ENCODE measurements at regions not wholly inside any gene's neighbourhood (a gene's known extent, or its start where the extent isn't known, plus 50 kb on each side); places are given as distances from the start of the nearest gene placed in this dataset.
"Not testable (repeated sequence)": the region's sequence is repeated elsewhere in the genome, so short reads cannot be mapped to it uniquely, and the experiment has no call there.

DNA sequence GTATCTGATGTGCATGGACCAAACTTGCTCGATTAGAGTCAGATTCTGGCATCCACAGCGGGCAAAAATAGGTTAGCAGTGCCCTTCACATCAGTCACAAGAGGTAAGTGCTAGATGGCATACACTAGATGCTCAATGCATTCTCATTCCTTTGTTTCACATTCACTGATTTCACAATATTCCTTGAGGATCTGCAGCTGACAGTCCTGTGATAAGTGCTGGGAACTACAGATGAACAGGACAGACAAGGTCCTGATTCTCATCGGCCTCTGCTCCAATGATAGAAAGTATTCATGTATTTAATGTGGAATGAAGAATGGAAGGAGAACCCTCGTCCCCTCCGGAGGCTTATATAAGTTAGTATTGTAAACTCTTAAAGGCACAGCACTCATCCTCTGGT is 96.8 kb upstream of the SERPINE2 start:
- Mint-ChIP-seq H3K4me1 (no peaks in the 10 kb centered on the region), H3K4me3 (no peak overlapping the region)
- POLR2A ChIA-PET, result no interaction called here

DNA sequence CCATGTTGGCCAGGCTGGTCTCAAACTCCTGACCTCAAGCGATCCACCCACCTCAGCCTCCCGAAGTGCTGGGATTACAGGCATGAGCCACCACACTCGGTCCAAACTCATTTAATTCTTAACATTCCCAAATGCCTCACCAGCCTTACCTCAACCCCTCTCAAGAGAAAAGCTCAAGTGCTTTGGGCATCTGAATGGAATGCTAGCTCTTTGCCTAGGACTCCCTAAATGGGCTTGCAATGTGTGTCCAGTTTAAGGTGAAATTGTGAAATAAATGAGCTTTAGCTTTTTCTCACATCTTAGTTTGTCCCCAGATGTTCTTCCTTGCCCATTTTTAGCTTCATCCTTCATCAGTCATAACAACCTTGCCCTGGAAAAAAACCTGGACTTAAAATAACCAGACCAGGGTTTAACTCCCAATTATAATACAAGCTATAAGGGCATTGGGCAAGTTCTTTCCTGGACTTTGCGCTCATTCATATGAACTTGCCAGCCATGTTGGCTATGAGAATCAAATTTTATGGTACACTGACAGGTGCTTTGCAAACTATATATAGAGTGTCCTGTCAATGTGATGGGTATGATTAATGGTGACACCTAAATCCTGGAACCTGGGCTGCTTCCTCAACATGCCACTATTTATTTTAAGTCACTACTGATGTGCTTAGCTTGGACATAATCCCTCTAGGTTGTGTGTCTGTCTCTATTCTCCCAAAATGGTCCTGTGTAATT is 95.1 kb upstream of the SERPINE2 start:
- Mint-ChIP-seq H3K27me3 (peaks cover 5% of the 10 kb centered on the region), H3K36me3 (no peaks in the 10 kb centered on the region), H3K27ac (no peak overlapping the region), H3K9me3 (no peaks in the 10 kb centered on the region), H3K4me1 (no peaks in the 10 kb centered on the region), H3K4me3 (no peak overlapping the region)
- POLR2A ChIA-PET, result no interaction called here
- no peak for DNase-seq
- no peak for ATAC-seq (ENCODE audit: low read depth)

More for the DNA sequence above, 96.8 kb upstream of the SERPINE2 start:
- Mint-ChIP-seq H3K27ac (no peak overlapping the region), H3K27me3 (peaks cover 11% of the 10 kb centered on the region), H3K9me3 (no peaks in the 10 kb centered on the region), H3K36me3 (no peaks in the 10 kb centered on the region)
- DNase-seq (no peak), ATAC-seq (ENCODE audit: low read depth) (no peak)

DNA sequence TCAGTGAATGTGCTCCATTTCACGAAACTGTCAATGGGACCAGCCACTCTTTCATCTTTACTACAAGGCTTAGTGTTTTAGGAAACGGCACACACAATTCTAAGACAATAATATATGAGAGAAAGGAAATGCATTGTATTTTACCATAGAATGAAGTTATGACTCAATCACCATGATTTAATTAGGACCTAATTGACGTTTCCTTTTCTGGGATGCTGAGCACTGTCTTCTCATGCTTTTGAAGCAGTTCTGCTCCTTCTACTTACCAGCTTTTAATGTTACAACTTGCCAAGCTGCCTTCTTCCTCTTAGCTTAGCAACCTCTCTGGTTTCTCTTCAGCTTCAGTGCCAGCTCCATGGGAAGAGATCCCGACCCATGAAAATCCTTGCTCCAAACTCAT is 94.3 kb upstream of the SERPINE2 start:
- H3K4me1 Mint-ChIP-seq, result no peaks in the 10 kb centered on the region
- POLR2A ChIA-PET, result no interaction called here
- DNase-seq, result no peak
- H3K9me3 Mint-ChIP-seq, result no peaks in the 10 kb centered on the region
- H3K27me3 Mint-ChIP-seq, result peaks cover 5% of the 10 kb centered on the region
- H3K27ac Mint-ChIP-seq, result no peak overlapping the region
- no peak overlapping the region for H3K4me3 Mint-ChIP-seq
- no peak for ATAC-seq (ENCODE audit: low read depth)
- no peaks in the 10 kb centered on the region for H3K36me3 Mint-ChIP-seq

DNA sequence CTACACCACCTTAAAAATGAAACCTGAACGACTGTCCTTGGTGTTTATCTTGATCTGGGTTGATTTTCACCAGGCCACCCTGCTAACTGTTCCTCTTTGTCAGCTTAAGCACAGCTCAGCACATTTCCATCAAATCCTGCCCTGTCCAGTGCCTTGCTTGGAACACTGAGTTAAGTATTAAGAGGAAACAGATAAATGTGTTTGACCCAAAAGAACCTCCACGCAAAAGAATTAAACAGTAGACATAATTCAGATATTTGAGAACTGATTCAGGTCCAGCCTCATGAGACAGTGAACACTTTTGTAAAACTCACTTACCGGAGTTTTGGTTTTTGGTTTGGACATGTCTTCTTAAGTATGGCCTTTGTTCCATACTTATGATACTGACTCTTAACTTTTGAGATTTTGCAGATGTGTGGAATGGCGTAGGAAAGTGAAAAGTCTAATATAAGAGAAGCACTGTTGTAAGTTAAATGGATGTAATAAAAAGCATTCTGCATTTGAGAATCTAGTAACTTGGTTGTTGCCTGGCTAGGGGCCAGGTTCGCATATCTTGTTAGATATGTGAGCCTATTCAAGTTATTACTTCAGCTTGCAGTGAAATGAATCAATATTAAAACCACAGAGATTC is 88.9 kb upstream of the SERPINE2 start:
- DNase-seq (no peak), ATAC-seq (ENCODE audit: low read depth) (no peak)
- no peak overlapping the region for H3K27ac Mint-ChIP-seq
- no peak overlapping the region for H3K4me3 Mint-ChIP-seq
- no peaks in the 10 kb centered on the region for H3K4me1 Mint-ChIP-seq
- no peaks in the 10 kb centered on the region for H3K36me3 Mint-ChIP-seq
- POLR2A ChIA-PET, result no interaction called here
- H3K27me3 Mint-ChIP-seq, result peaks cover 8% of the 10 kb centered on the region
- H3K9me3 Mint-ChIP-seq, result no peaks in the 10 kb centered on the region

DNA sequence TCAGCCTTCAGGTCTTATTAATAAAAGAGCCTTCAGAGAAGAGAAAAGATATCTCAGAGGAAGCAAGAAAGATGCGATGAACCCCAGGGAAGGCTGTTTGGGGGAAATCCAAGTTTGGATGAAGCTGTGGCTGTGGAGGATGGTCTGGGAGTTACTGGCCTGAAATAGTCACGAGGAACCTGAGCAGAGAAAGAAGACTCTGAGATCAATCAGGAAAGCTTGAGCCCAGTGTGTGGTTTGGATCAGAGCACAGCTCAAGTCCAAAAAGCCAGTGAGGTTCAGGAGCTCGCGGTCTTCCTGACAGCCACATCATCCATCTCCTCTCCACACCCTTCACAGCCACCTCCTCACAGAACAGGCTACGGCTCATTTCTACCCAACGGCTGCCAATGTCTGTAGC is 87.4 kb upstream of the SERPINE2 start:
- ATAC-seq (ENCODE audit: low read depth) (no peak), DNase-seq (no peak)
- Mint-ChIP-seq H3K27me3 (peaks cover 7% of the 10 kb centered on the region), H3K27ac (no peak overlapping the region), H3K36me3 (no peaks in the 10 kb centered on the region), H3K9me3 (no peaks in the 10 kb centered on the region), H3K4me1 (no peaks in the 10 kb centered on the region), H3K4me3 (no peak overlapping the region)
- POLR2A ChIA-PET, result no interaction called here

DNA sequence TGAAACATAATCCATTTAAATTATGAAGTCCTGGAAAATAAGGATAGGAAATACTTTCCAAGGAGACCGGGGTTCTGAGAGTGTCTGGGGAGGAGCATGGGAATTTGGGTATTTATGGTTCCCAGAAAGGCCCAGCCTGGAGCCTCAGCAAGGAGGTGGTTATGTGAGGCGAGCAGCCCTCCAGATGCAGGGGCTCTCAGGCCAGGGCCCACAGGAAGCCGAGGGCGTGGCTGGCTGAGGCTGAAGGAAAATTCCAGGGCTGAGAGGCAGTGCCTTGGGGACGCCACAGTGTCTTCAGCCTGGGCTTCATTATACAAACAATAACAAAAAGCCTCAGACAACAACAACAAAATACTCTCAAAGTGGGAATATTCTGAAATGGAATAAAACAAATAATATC is 86.9 kb upstream of the SERPINE2 start:
- ATAC-seq (ENCODE audit: low read depth), result no peak
- peaks cover 10% of the 10 kb centered on the region for H3K27me3 Mint-ChIP-seq

DNA sequence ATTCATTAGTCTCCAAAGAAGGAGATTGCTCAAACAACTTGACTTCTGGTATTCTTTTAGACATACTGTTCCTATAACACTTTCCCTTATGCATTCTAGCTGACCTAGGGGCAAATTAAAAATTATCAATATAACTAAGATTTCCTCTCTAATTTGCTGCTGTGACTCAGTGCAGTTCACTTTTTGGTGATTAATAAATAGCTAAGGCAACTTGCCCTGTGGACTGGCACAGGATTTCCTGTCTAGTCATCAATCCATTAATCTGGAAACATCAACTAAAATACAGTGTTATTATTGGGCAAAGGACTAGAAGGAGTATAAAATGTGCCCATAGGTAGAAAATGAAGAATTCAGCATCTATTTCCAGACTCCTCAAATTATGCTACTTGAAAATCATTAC is 83.5 kb upstream of the SERPINE2 start:
- POLR2A ChIA-PET, result no interaction called here
- Mint-ChIP-seq H3K9me3 (peaks cover 6% of the 10 kb centered on the region), H3K4me3 (no peak overlapping the region), H3K27ac (no peak overlapping the region), H3K36me3 (no peaks in the 10 kb centered on the region), H3K4me1 (no peaks in the 10 kb centered on the region), H3K27me3 (peaks cover 16% of the 10 kb centered on the region)
- no peak for DNase-seq
- no peak for ATAC-seq (ENCODE audit: low read depth)

More for the DNA sequence above, 86.9 kb upstream of the SERPINE2 start:
- H3K9me3 Mint-ChIP-seq, result no peaks in the 10 kb centered on the region
- DNase-seq, result no peak
- no peak overlapping the region for H3K27ac Mint-ChIP-seq
- H3K4me1 Mint-ChIP-seq, result no peaks in the 10 kb centered on the region
- no peak overlapping the region for H3K4me3 Mint-ChIP-seq
- H3K36me3 Mint-ChIP-seq, result no peaks in the 10 kb centered on the region
- POLR2A ChIA-PET, result no interaction called here

DNA sequence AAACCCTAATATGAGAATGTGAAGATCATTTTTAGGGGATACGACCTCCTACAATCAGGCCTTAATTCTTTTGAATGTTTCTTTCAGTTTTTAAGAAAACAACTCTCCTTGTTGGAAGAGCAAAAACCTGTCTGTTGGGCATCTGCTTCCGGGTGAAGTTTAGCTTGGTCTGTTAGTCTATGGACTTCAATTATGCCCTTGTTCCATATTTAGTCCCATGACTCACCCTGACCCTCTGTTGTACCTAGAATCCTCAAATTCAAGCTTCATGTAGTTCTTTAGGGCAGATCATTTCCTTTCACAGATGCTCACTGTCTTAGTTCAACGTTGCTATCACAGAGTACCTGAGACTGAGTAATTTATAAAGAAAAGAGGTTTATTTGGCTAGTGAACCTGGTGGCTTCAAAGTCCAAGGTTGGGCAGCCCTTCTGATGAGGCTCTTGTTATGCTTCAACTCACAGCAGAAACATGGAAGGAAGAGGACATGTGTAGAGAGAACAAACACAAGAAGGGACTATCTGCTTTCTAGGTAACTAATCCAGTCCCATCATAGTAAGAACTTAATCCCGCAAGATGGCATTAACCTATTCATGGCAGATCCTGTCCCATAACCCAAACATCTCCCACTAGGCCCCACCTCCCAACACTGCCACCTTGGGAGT is 82.5 kb upstream of the SERPINE2 start:
- Mint-ChIP-seq H3K4me1 (no peaks in the 10 kb centered on the region), H3K27ac (no peak overlapping the region), H3K9me3 (peaks cover 6% of the 10 kb centered on the region), H3K36me3 (no peaks in the 10 kb centered on the region), H3K4me3 (no peak overlapping the region), H3K27me3 (peaks cover 16% of the 10 kb centered on the region)
- ATAC-seq (ENCODE audit: low read depth), result no peak
- POLR2A ChIA-PET, result no interaction called here
- no peak for DNase-seq

DNA sequence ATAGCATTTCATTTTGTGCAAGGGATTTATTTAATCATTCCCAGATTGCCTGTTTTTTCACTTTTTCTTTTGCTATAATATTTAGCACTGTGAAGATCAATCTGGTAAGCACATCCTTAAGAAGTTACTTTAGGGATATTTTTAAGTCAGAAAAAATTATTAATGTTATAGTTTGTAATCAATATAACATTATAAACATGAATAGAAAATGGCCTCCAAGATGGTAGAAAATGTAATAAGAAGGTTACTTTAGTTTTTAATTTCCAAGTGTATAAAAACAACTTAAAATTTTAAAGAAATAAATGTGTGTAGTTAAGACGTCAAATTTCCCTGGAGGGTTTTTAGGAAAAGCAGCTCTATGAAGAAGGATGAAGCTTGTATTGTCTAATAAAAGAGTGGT is 81.9 kb upstream of the SERPINE2 start:
- POLR2A ChIA-PET, result no interaction called here
- no peaks in the 10 kb centered on the region for H3K36me3 Mint-ChIP-seq
- H3K27me3 Mint-ChIP-seq, result peaks cover 16% of the 10 kb centered on the region
- DNase-seq, result no peak
- H3K4me1 Mint-ChIP-seq, result no peaks in the 10 kb centered on the region
- no peak for ATAC-seq (ENCODE audit: low read depth)
- no peak overlapping the region for H3K4me3 Mint-ChIP-seq
- peaks cover 6% of the 10 kb centered on the region for H3K9me3 Mint-ChIP-seq
- no peak overlapping the region for H3K27ac Mint-ChIP-seq

DNA sequence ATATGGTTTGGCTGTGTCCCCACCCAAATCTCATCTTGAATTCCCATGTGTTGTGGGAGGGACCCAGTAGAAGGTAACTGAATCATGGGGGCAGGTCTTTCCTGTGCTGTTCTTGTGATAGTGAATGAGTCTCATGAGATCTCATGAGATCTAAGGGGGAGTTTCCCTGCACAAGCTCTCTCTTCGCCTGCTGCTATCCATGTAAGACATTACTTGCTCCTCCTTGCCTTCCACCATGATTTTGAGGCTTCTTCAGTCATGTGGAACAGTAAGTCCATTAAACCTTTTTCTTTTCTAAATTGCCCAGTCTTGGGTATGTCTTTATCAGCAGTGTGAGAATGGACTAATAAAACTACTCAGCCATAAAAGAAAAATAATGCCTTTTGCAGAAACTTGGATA is 80.8 kb upstream of the SERPINE2 start:
- ATAC-seq (ENCODE audit: low read depth); H3K4me1 Mint-ChIP-seq; POLR2A ChIA-PET; H3K36me3 Mint-ChIP-seq; H3K9me3 Mint-ChIP-seq; H3K4me3 Mint-ChIP-seq; H3K27ac Mint-ChIP-seq; DNase-seq: not testable (repeated sequence)
- peaks cover 21% of the 10 kb centered on the region for H3K27me3 Mint-ChIP-seq

DNA sequence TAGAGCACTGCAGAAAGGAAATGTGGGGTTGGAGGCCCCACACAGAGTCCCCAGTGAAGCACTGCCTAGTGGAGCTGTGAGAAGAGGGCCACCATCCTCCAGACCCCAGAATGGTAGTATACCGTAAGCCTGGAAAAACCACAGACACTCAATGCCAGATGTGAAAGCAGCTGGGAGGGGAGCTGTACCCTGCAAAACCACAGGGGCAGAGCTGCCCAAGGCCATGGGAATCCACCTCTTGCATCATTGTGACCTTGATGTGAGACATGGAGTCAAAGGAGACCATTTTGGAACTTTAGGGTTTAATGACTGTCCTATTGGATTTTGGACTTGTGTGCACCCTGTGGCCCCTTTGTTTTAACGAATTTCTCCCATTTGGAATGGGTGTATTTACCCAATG is 75.3 kb upstream of the SERPINE2 start:
- DNase-seq (no peak), ATAC-seq (ENCODE audit: low read depth) (no peak)
- H3K4me3 Mint-ChIP-seq, result no peak overlapping the region
- H3K9me3 Mint-ChIP-seq, result peaks cover 3% of the 10 kb centered on the region
- POLR2A ChIA-PET, result no interaction called here
- no peak overlapping the region for H3K27ac Mint-ChIP-seq
- no peaks in the 10 kb centered on the region for H3K4me1 Mint-ChIP-seq
- H3K36me3 Mint-ChIP-seq, result no peaks in the 10 kb centered on the region
- H3K27me3 Mint-ChIP-seq, result peaks cover 11% of the 10 kb centered on the region

DNA sequence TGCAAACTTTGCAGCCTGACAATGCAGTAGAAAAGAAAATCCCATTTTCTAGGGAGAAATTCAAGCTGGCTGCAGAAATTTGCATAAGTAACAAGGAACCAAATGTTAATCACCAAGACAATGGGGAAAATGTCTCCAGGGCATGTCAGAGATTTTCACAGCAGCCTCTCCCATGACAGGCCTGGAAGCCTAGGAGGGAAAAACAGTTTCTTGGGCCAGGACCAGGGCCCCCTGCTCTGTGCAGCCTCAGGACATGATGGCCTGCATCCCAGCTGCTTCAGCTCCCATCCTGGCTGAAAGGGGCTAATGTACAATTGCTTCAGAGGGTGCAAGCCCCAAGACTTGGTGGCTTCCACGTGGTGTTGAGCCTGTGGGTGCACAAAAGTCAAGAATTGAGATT is 74.8 kb upstream of the SERPINE2 start:
- not testable (repeated sequence) for H3K9me3 Mint-ChIP-seq, H3K4me3 Mint-ChIP-seq, H3K4me1 Mint-ChIP-seq

DNA sequence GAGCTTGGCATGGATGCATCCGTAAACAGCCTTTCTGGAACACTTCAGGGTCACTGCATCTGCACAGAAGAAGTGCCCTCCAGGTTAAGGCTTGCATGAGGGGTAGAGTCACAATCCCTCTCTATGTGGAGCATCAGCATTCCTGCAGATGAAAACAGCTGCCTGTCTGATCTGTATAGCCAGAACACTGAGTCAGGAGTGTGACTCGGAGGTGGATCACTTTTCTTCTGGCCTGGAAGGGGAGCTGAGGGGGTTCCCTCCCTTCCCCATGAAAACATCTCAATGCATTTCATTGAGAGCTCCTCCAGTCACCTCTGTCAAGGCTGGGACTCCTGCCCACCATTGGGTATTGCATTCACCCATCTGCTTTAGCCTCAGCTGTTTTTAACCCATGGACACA is 72.5 kb upstream of the SERPINE2 start:
- no peak overlapping the region for H3K4me3 Mint-ChIP-seq
- DNase-seq (no peak), ATAC-seq (ENCODE audit: low read depth) (no peak)
- H3K4me1 Mint-ChIP-seq, result no peaks in the 10 kb centered on the region
- no peak overlapping the region for H3K27ac Mint-ChIP-seq
- no peaks in the 10 kb centered on the region for H3K9me3 Mint-ChIP-seq
- H3K36me3 Mint-ChIP-seq, result no peaks in the 10 kb centered on the region
- POLR2A ChIA-PET, result no interaction called here
- H3K27me3 Mint-ChIP-seq, result peaks cover 5% of the 10 kb centered on the region

More for the DNA sequence above, 74.8 kb upstream of the SERPINE2 start:
- POLR2A ChIA-PET; H3K36me3 Mint-ChIP-seq; H3K27me3 Mint-ChIP-seq; ATAC-seq (ENCODE audit: low read depth); DNase-seq; H3K27ac Mint-ChIP-seq: not testable (repeated sequence)

DNA sequence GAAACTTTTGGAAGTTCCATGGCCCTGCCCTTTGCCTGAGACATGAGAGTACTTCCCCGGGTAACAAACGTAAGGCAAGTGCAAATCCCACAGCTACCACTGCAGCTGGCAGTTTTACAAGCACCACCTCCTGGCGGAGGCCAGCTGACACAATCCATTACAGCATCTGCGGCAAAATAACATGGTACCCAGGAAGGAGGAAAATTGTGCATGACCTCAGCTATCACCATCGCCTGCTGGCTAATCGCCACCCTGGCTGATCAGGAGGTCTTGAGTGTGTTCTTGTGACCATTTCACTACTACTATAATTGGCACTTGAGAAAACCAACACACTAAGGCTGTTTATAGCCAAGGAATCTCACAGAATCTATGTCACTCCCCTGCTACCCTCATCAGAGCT is 71.7 kb upstream of the SERPINE2 start:
- no peak overlapping the region for H3K27ac Mint-ChIP-seq

More for the DNA sequence above, 71.7 kb upstream of the SERPINE2 start:
- DNase-seq (no peak), ATAC-seq (ENCODE audit: low read depth) (no peak)
- H3K4me3 Mint-ChIP-seq, result no peak overlapping the region
- POLR2A ChIA-PET, result no interaction called here
- H3K27me3 Mint-ChIP-seq, result peaks cover 5% of the 10 kb centered on the region
- no peaks in the 10 kb centered on the region for H3K9me3 Mint-ChIP-seq
- H3K4me1 Mint-ChIP-seq, result no peaks in the 10 kb centered on the region
- H3K36me3 Mint-ChIP-seq, result no peaks in the 10 kb centered on the region

Measured in activated naive CD8-positive, alpha-beta T cell treated with anti-CD3 and anti-CD28 coated beads, Interleukin-2, amount 10 ng/mL, durations not matched to agents 7 days and 5 days (primary cell).